ENCODE measurements at regions not wholly inside any gene's neighbourhood (a gene's known extent, or its start where the extent isn't known, plus 50 kb on each side); places are given as distances from the start of the nearest gene placed in this dataset.

GRCh38 chr1:177891809-177892208 lies 78.0 kb downstream of the SEC16B start:
- H2BK12ac ChIP-seq (ENCODE audit: low read length in 2 of 2) = no peak overlapping the region
- H3K27me3 ChIP-seq (ENCODE audit: control insufficient read depth in 1 of 2, insufficient read depth in 1 of 2, low read length in 2 of 2) = peaks cover 0 to 6% of the 10 kb centered on the region in 2 experiments
- peak overlapping the region in 1 of 2 experiments; percentile 22 for H3K14ac ChIP-seq (ENCODE audit: low read length in 2 of 2)
- H3K4me2 ChIP-seq (ENCODE audit: low read length, poor library complexity, severe bottlenecking) = no peak overlapping the region
- no peak overlapping the region for H2BK15ac ChIP-seq (ENCODE audit: low read depth, poor library complexity, severe bottlenecking)
- H4K8ac ChIP-seq (ENCODE audit: low read length) = no peak overlapping the region
- H3K18ac ChIP-seq (ENCODE audit: low read depth in 1 of 2, low read length in 2 of 2) = no peak overlapping the region
- no peak overlapping the region for H3K9ac ChIP-seq (ENCODE audit: low read length)
- no peak overlapping the region for H3K4ac ChIP-seq (ENCODE audit: low read depth in 1 of 2, low read length in 2 of 2)
- no peak overlapping the region for H3K4me3 ChIP-seq (ENCODE audit: insufficient read depth in 1 of 2, low read depth in 1 of 2, low read length in 2 of 2)
- no peak overlapping the region for H2BK5ac ChIP-seq (ENCODE audit: low read depth, low read length, poor library complexity, severe bottlenecking)
- no peak overlapping the region for H2BK120ac ChIP-seq (ENCODE audit: low read depth, low read length)
- no peak overlapping the region for H2AFZ ChIP-seq (ENCODE audit: low read depth, low read length)
- WGBS = 100% methylated on average over 1 of the region's 1 CpG
- DNase-seq = no peak
- no peak overlapping the region for H2AK5ac ChIP-seq (ENCODE audit: low read length, severe bottlenecking)
- no peaks in the 10 kb centered on the region for H3K79me1 ChIP-seq (replicated peaks; ENCODE audit: low read length, poor library complexity, severe bottlenecking)
- peaks cover 15% of the 10 kb centered on the region for H3K9me3 ChIP-seq (ENCODE audit: control insufficient read depth, low read length)
- H3K36me3 ChIP-seq (ENCODE audit: control insufficient read depth in 1 of 2, insufficient read depth in 2 of 2, low read depth in 1 of 2, low read length in 2 of 2) = no peaks in the 10 kb centered on the region
- H3K4me1 ChIP-seq (ENCODE audit: control insufficient read depth, insufficient read depth, low read depth, low read length) = no peaks in the 10 kb centered on the region
- no peak overlapping the region for H3K23ac ChIP-seq (ENCODE audit: low read length in 2 of 2)
- no peak overlapping the region for H4K91ac ChIP-seq (ENCODE audit: low read length)
- no peak overlapping the region for H3K27ac ChIP-seq (ENCODE audit: low read length, poor library complexity, severe bottlenecking)

- Histone ChIP-seq H2AFZ (ENCODE audit: low read depth, low read length) (no peak overlapping the region), H3K9ac (ENCODE audit: low read length) (no peak overlapping the region), H3K36me3 (ENCODE audit: control insufficient read depth in 1 of 2, insufficient read depth in 2 of 2, low read depth in 1 of 2, low read length in 2 of 2) (no peaks in the 10 kb centered on the region), H2BK5ac (ENCODE audit: low read depth, low read length, poor library complexity, severe bottlenecking) (no peak overlapping the region), H3K27ac (ENCODE audit: low read length, poor library complexity, severe bottlenecking) (no peak overlapping the region), H3K4ac (ENCODE audit: low read depth in 1 of 2, low read length in 2 of 2) (no peak overlapping the region), H3K9me3 (ENCODE audit: control insufficient read depth, low read length) (peaks cover 15% of the 10 kb centered on the region), H4K91ac (ENCODE audit: low read length) (no peak overlapping the region), H2BK120ac (ENCODE audit: low read depth, low read length) (no peak overlapping the region), H4K8ac (ENCODE audit: low read length) (no peak overlapping the region), H3K4me1 (ENCODE audit: control insufficient read depth, insufficient read depth, low read depth, low read length) (no peaks in the 10 kb centered on the region), H3K14ac (ENCODE audit: low read length in 2 of 2) (no peak overlapping the region), H3K4me3 (ENCODE audit: insufficient read depth in 1 of 2, low read depth in 1 of 2, low read length in 2 of 2) (no peak overlapping the region), H3K79me1 (replicated peaks; ENCODE audit: low read length, poor library complexity, severe bottlenecking) (no peaks in the 10 kb centered on the region), H2BK12ac (ENCODE audit: low read length in 2 of 2) (no peak overlapping the region), H3K23ac (ENCODE audit: low read length in 2 of 2) (no peak overlapping the region), H3K27me3 (ENCODE audit: control insufficient read depth in 1 of 2, insufficient read depth in 1 of 2, low read length in 2 of 2) (no peaks in the 10 kb centered on the region), H3K18ac (ENCODE audit: low read depth in 1 of 2, low read length in 2 of 2) (no peak overlapping the region), H2BK15ac (ENCODE audit: low read depth, poor library complexity, severe bottlenecking) (no peak overlapping the region), H2AK5ac (ENCODE audit: low read length, severe bottlenecking) (no peak overlapping the region), H3K4me2 (ENCODE audit: low read length, poor library complexity, severe bottlenecking) (no peak overlapping the region)
- DNase-seq = no peak
- no CpG with 5 or more reads among the region's 1 CpG for WGBS
Measured at GRCh38 chr1:177890479-177890878, 79.4 kb downstream of the SEC16B start.

GRCh38 chr1:177884479-177885021 lies 85.3 kb downstream of the SEC16B start:
- H3K14ac ChIP-seq (ENCODE audit: low read length in 2 of 2) = no peak overlapping the region
- no peak overlapping the region for H3K9ac ChIP-seq (ENCODE audit: low read length)
- H3K18ac ChIP-seq (ENCODE audit: low read depth in 1 of 2, low read length in 2 of 2) = no peak overlapping the region
- H2BK15ac ChIP-seq (ENCODE audit: low read depth, poor library complexity, severe bottlenecking) = no peak overlapping the region
- no peak overlapping the region for H3K23ac ChIP-seq (ENCODE audit: low read length in 2 of 2)
- H3K4me3 ChIP-seq (ENCODE audit: insufficient read depth in 1 of 2, low read depth in 1 of 2, low read length in 2 of 2) = no peak overlapping the region
- H4K8ac ChIP-seq (ENCODE audit: low read length) = no peak overlapping the region
- no peak overlapping the region for H3K27ac ChIP-seq (ENCODE audit: low read length, poor library complexity, severe bottlenecking)
- no peak overlapping the region for H2AK5ac ChIP-seq (ENCODE audit: low read length, severe bottlenecking)
- no peak overlapping the region for H2BK120ac ChIP-seq (ENCODE audit: low read depth, low read length)
- H2BK5ac ChIP-seq (ENCODE audit: low read depth, low read length, poor library complexity, severe bottlenecking) = no peak overlapping the region
- no peaks in the 10 kb centered on the region for H3K79me1 ChIP-seq (replicated peaks; ENCODE audit: low read length, poor library complexity, severe bottlenecking)
- H3K36me3 ChIP-seq (ENCODE audit: control insufficient read depth in 1 of 2, insufficient read depth in 2 of 2, low read depth in 1 of 2, low read length in 2 of 2) = no peaks in the 10 kb centered on the region
- no peak overlapping the region for H3K4me2 ChIP-seq (ENCODE audit: low read length, poor library complexity, severe bottlenecking)
- H2BK12ac ChIP-seq (ENCODE audit: low read length in 2 of 2) = no peak overlapping the region
- no peak overlapping the region for H3K4ac ChIP-seq (ENCODE audit: low read depth in 1 of 2, low read length in 2 of 2)
- H3K9me3 ChIP-seq (ENCODE audit: control insufficient read depth, low read length) = no peaks in the 10 kb centered on the region
- H3K27me3 ChIP-seq (ENCODE audit: control insufficient read depth in 1 of 2, insufficient read depth in 1 of 2, low read length in 2 of 2) = peaks cover 15 to 23% of the 10 kb centered on the region in 2 experiments
- DNase-seq = no peak
- H4K91ac ChIP-seq (ENCODE audit: low read length) = no peak overlapping the region
- H3K4me1 ChIP-seq (ENCODE audit: control insufficient read depth, insufficient read depth, low read depth, low read length) = no peaks in the 10 kb centered on the region
- H2AFZ ChIP-seq (ENCODE audit: low read depth, low read length) = no peak overlapping the region

- Histone ChIP-seq H3K4me1 (ENCODE audit: control insufficient read depth, insufficient read depth, low read depth, low read length) (no peaks in the 10 kb centered on the region), H3K36me3 (ENCODE audit: control insufficient read depth in 1 of 2, insufficient read depth in 2 of 2, low read depth in 1 of 2, low read length in 2 of 2) (no peaks in the 10 kb centered on the region), H2BK15ac (ENCODE audit: low read depth, poor library complexity, severe bottlenecking) (no peak overlapping the region), H3K4me2 (ENCODE audit: low read length, poor library complexity, severe bottlenecking) (no peak overlapping the region), H2AK5ac (ENCODE audit: low read length, severe bottlenecking) (no peak overlapping the region), H3K9ac (ENCODE audit: low read length) (no peak overlapping the region), H3K4ac (ENCODE audit: low read depth in 1 of 2, low read length in 2 of 2) (no peak overlapping the region), H4K8ac (ENCODE audit: low read length) (no peak overlapping the region), H3K14ac (ENCODE audit: low read length in 2 of 2) (no peak overlapping the region), H3K18ac (ENCODE audit: low read depth in 1 of 2, low read length in 2 of 2) (no peak overlapping the region), H3K23ac (ENCODE audit: low read length in 2 of 2) (no peak overlapping the region), H2BK5ac (ENCODE audit: low read depth, low read length, poor library complexity, severe bottlenecking) (no peak overlapping the region), H3K9me3 (ENCODE audit: control insufficient read depth, low read length) (no peaks in the 10 kb centered on the region), H3K4me3 (ENCODE audit: insufficient read depth in 1 of 2, low read depth in 1 of 2, low read length in 2 of 2) (no peak overlapping the region), H2AFZ (ENCODE audit: low read depth, low read length) (no peak overlapping the region), H3K79me1 (replicated peaks; ENCODE audit: low read length, poor library complexity, severe bottlenecking) (no peaks in the 10 kb centered on the region), H2BK120ac (ENCODE audit: low read depth, low read length) (no peak overlapping the region), H3K27me3 (ENCODE audit: control insufficient read depth in 1 of 2, insufficient read depth in 1 of 2, low read length in 2 of 2) (peaks cover 15 to 23% of the 10 kb centered on the region in 2 experiments), H3K27ac (ENCODE audit: low read length, poor library complexity, severe bottlenecking) (no peak overlapping the region), H2BK12ac (ENCODE audit: low read length in 2 of 2) (no peak overlapping the region), H4K91ac (ENCODE audit: low read length) (no peak overlapping the region)
- 83% methylated on average over 1 of the region's 3 CpGs for WGBS
- DNase-seq = no peak
Measured at GRCh38 chr1:177883581-177883980, 86.3 kb downstream of the SEC16B start.

Measured in mesenchymal stem cell (in vitro differentiated cells and primary cell).